Motor neuron (in vitro differentiated cells): ENCODE measurements at regions not wholly inside any gene's neighbourhood (a gene's known extent, or its start where the extent isn't known, plus 50 kb on each side); places are given as distances from the start of the nearest gene placed in this dataset.

Experiments
- ATAC-seq, 8 experiments: fragments of 200-7000 bp; cut with Tn5 transposase; replicated peaks in 6 of 8; 2 replicates each; pipeline ENCODE4 v1.8.0; 2021; ENCODE audit warnings: mild to moderate bottlenecking in 8 of 8, moderate library complexity in 8 of 8
- H3K27ac ChIP-seq, 2 donors: fragments of 250-450 bp; sonication (Bioruptor Pico); 2 replicates each; pipeline ENCODE4 v1.9.0; 2021; ENCODE audit warnings: antibody characterized with exemption in 2 of 2, mild to moderate bottlenecking in 2 of 2, moderate library complexity in 1 of 2
- H3K4me1 ChIP-seq, 2 donors: fragments of 250-450 bp; sonication (Bioruptor Pico); replicated peaks in 1 of 2; 2 replicates each; pipeline ENCODE4 v1.6.1; 2021; ENCODE audit warnings: antibody characterized with exemption in 2 of 2, mild to moderate bottlenecking in 2 of 2, moderate library complexity in 1 of 2
- H3K4me3 ChIP-seq, 5 donors: fragments of 250-450 bp; sonication (Bioruptor Pico); 2 replicates each; pipeline ENCODE4 v1.9.0; 2021; ENCODE audit warnings: antibody characterized with exemption in 5 of 5, mild to moderate bottlenecking in 5 of 5, moderate library complexity in 4 of 5
- WGBS, 10 experiments: fragments of 450-650 bp; shearing (Covaris generic); methylation state at CpG; one replicate each; pipeline ENCODE4 v1.0.0; 2022; 5-methylcytosine and 5-hydroxymethylcytosine counted together
- in situ Hi-C, 9 experiments: fragments of 400-800 bp; cut with MboI; loops; one replicate each; pipeline ENCODE4 v1.15.0; 2021; ENCODE audit warnings: low sequenced_read_pairs in 9 of 9, low pct_unique_long_range_greater_than_20kb in 2 of 9; ENCODE audit not compliant: unreplicated experiment in 9 of 9

GRCh38 chr14:26845151-26845818, 247.5 kb upstream of the NOVA1 start:
- H3K4me3 ChIP-seq: no peak overlapping the region
- in situ Hi-C loops: no loop called here
- 50 to 100% (median 85%) methylated on average over 1 to 6 of the region's 6 CpGs for WGBS, 10 experiments
- H3K4me1 ChIP-seq: peaks cover 12 to 42% of the 10 kb centered on the region in 2 donors
- ATAC-seq: peak in 5 of 8 experiments; percentile 59 to 82 (median 71)
- H3K27ac ChIP-seq: peak overlapping the region; percentile 5 to 34

- no peak overlapping the region for H3K27ac ChIP-seq
- 0 to 61% (median 20%) methylated on average over 1 to 2 of the region's 2 CpGs; no CpG with 5 or more reads in 3 of the 10 experiments for WGBS, 10 experiments
- ATAC-seq: no peak
- peaks cover 11 to 31% of the 10 kb centered on the region in 2 donors for H3K4me1 ChIP-seq
- no peak overlapping the region for H3K4me3 ChIP-seq
- in situ Hi-C loops: no loop called here
Observed at GRCh38 chr14:26846388-26846787, 248.6 kb upstream of the NOVA1 start.

GRCh38 chr14:26849514-26849913, 251.7 kb upstream of the NOVA1 start:
- ATAC-seq: peak in 1 of 8 experiments; percentile 22
- H3K4me1 ChIP-seq: peaks cover 9 to 13% of the 10 kb centered on the region in 2 donors
- in situ Hi-C loops: no loop called here
- WGBS, 10 experiments: 0 to 100% (median 58%) methylated on average over 1 to 4 of the region's 4 CpGs; no CpG with 5 or more reads in 2 of the 10 experiments
- no peak overlapping the region for H3K4me3 ChIP-seq
- no peak overlapping the region for H3K27ac ChIP-seq

- Histone ChIP-seq H3K4me3 (no peak overlapping the region), H3K27ac (no peak overlapping the region)
- in situ Hi-C loops: no loop called here
Observed at GRCh38 chr14:26851793-26852192, 254.0 kb upstream of the NOVA1 start.

GRCh38 chr14:26855077-26855753, 257.4 kb upstream of the NOVA1 start:
- H3K4me3 ChIP-seq: no peak overlapping the region
- H3K27ac ChIP-seq: no peak overlapping the region
- in situ Hi-C loops: no loop called here
- ATAC-seq: no peak
- 50 to 94% (median 88%) methylated on average over 1 to 7 of the region's 7 CpGs for WGBS, 10 experiments
- no peaks in the 10 kb centered on the region for H3K4me1 ChIP-seq

More at GRCh38 chr14:26851793-26852192, 254.0 kb upstream of the NOVA1 start:
- ATAC-seq: no peak
- WGBS, 10 experiments: 82 to 98% (median 92%) methylated on average over 4 to 6 of the region's 6 CpGs; no CpG with 5 or more reads in 1 of the 10 experiments
- H3K4me1 ChIP-seq: no peaks in the 10 kb centered on the region

GRCh38 chr14:26856876-26857518, 259.2 kb upstream of the NOVA1 start:
- peak in 3 of 8 experiments; percentile 31 to 73 (median 66) for ATAC-seq
- in situ Hi-C loops: no loop called here
- H3K4me1 ChIP-seq: no peaks in the 10 kb centered on the region
- no peak overlapping the region for H3K27ac ChIP-seq
- H3K4me3 ChIP-seq: no peak overlapping the region
- 37 to 100% (median 67%) methylated on average over 1 to 4 of the region's 4 CpGs; no CpG with 5 or more reads in 1 of the 10 experiments for WGBS, 10 experiments

- in situ Hi-C loops: no loop called here
- 60 to 100% (median 93%) methylated on average over 1 to 2 of the region's 2 CpGs for WGBS, 10 experiments
- ATAC-seq: peak in 1 of 8 experiments; percentile 24
- H3K4me1 ChIP-seq: no peaks in the 10 kb centered on the region
- no peak overlapping the region for H3K4me3 ChIP-seq
- no peak overlapping the region for H3K27ac ChIP-seq
Observed at GRCh38 chr14:26859483-26859882, 261.6 kb upstream of the NOVA1 start.

- Histone ChIP-seq H3K27ac (no peak overlapping the region), H3K4me3 (no peak overlapping the region), H3K4me1 (no peaks in the 10 kb centered on the region)
- no peak for ATAC-seq
- 49 to 100% (median 87%) methylated on average over 1 to 3 of the region's 3 CpGs for WGBS, 10 experiments
- in situ Hi-C loops: no loop called here
Observed at GRCh38 chr14:26860111-26860510, 262.3 kb upstream of the NOVA1 start.

GRCh38 chr14:26863736-26864135, 265.9 kb upstream of the NOVA1 start:
- ATAC-seq: no peak
- in situ Hi-C loops: no loop called here
- 52 to 100% (median 88%) methylated on average over 1 to 5 of the region's 5 CpGs for WGBS, 10 experiments
- Histone ChIP-seq H3K4me1 (no peaks in the 10 kb centered on the region), H3K4me3 (no peak overlapping the region), H3K27ac (no peak overlapping the region)

GRCh38 chr14:26866721-26867120, 268.9 kb upstream of the NOVA1 start:
- in situ Hi-C loops: no loop called here
- 10 to 80% (median 56%) methylated on average over 1 of the region's 1 CpG; no CpG with 5 or more reads in 1 of the 10 experiments for WGBS, 10 experiments
- Histone ChIP-seq H3K27ac (no peak overlapping the region), H3K4me1 (peaks cover 14 to 18% of the 10 kb centered on the region in 2 donors), H3K4me3 (no peak overlapping the region)
- no peak for ATAC-seq

GRCh38 chr14:26867171-26867757, 269.4 kb upstream of the NOVA1 start:
- in situ Hi-C loops: no loop called here
- WGBS, 10 experiments: 24 to 89% (median 62%) methylated on average over 1 to 6 of the region's 6 CpGs

GRCh38 chr14:26870096-26870495, 272.3 kb upstream of the NOVA1 start:
- Histone ChIP-seq H3K27ac (no peak overlapping the region), H3K4me1 (peaks cover 20 to 37% of the 10 kb centered on the region in 2 donors), H3K4me3 (no peak overlapping the region)
- in situ Hi-C loops: no loop called here
- WGBS, 10 experiments: 53 to 100% (median 93%) methylated on average over 1 to 2 of the region's 2 CpGs; no CpG with 5 or more reads in 2 of the 10 experiments
- no peak for ATAC-seq

More at GRCh38 chr14:26867171-26867757, 269.4 kb upstream of the NOVA1 start:
- peak in 2 of 8 experiments; percentile 60 to 90 for ATAC-seq
- H3K4me3 ChIP-seq: no peak overlapping the region
- H3K27ac ChIP-seq: no peak overlapping the region
- H3K4me1 ChIP-seq: peaks cover 14 to 24% of the 10 kb centered on the region in 2 donors
